Inferior parietal cortex (tissue), 1 donor: ENCODE measurements at regions not wholly inside any gene's neighbourhood (a gene's known extent, or its start where the extent isn't known, plus 50 kb on each side); places are given as distances from the start of the nearest gene placed in this dataset.
"Not testable (repeated sequence)": the region's sequence is repeated elsewhere in the genome, so short reads cannot be mapped to it uniquely, and the experiment has no call there.

Experiments used
- DNase-seq: peaks from one replicate; pipeline ENCODE4 v3.0.0-alpha.2; 2016; ENCODE audit errors: extremely low spot score

DNA sequence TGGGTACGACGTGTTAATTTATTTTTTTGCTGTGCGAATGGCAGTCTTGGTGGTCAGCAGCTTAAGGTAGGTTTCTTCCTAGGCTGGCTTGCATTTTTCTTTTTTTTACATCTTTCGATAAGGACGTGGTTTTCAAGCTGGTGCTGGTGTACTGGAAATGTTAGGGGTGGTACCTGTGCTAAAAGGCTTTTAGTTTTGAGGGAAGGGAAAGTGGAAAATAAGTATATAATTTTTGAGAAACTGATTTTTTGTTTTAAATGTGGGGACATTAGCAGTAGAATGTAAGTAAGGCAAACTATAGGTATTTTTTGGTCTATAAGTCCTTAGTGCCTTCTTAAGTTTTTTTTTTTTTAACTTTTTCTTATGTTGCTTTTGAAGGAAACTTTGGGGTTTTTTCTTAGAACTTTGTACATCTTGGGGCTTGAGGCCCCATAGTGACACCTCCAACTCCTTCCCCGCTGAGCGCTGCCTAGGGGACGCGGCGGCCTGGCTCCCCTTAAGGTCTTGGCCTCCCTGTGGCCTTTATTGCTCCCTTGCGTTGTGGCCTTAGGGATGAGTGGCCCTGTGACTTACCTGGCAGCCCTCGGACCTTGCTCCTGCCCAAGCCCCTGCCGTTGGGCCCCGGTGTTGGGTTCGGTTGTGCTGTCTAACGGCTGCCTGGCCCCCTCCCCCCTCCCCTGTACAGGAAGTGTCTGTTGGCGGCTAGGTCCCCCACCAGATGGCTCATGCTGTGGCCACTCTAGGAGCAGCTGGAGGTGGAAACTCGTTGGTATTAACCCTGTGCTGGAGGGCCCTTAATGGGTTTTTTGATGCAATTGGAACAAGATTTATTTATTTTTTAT lies 88.0 kb upstream of the RPRML start:
- peak; percentile 85 for DNase-seq

DNA sequence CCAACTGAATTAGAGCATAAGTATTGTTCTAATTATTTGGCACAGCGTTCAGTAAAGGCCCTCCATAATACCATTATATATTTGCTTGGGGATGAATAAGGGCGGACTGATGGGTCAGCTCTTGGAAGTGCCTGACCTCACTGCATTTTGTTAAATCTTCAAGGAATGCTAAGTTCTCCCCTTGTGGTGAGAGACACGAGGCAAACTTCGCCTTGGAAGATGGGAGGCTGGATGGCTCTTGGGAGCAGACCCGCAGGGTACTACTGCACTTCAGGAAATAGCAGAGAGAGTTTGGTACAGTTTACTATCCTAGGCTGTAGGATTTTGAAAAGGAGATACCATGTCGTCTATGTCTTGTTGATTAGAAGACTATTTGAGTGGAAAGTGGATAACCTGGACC lies 87.0 kb upstream of the RPRML start:
- DNase-seq = no peak

DNA sequence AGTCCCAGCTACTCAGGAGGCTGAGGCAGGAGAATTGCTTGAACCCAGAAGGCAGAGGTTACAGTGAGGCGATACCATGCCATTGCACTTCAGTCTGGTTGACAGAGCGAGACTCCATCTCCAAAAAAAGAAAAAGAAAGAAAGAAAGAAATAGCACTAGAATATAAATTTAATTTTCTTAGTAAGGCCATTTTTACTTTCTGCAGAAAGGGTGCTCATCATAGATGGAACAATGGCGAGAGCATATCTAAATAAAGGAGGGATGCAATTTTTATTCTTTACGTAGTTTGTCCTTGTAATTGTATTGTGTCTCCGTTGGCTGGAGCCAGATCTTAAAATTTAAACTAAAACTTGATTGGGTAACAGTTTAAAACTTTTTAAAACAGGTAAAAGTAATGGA lies 85.6 kb upstream of the RPRML start:
- no peak for DNase-seq

DNA sequence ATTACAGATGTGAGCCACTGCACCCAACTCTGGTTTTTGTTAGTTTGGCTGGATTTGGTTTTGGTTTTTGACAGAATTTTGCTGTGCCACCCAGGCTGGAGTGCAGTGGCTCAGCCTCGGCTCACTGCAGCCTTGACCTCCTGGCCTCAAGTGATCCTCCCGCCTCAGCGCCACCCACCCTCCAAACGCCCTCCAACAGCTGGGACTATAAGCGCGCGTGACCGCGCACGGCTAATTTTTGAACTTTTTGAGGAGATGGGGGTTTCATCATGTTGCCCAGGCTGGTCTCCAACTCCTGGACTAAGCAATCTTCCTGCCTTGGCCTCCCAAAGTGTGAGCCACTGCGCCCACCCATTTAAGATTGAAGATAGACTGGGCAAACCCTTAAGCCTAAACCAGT lies 84.4 kb upstream of the RPRML start:
- DNase-seq = no peak

DNA sequence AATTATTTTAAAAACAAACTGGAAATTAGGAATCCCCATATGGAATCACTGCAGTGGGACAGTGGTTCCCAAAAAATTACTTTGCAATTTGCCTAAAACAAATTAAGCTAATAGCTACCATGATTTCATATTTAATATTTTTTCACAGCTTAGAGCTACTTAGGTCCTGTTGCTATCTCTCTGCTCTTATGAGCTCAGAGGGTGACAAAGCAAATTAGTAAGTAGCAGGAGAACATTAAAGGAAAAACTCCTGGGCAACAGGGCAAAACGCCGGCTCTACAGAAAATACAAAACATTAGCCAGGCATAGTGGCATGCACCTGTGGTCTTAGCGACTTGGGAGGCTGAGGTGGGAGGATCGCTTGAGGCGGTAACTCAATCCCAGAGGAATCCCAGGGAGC lies 83.8 kb upstream of the RPRML start:
- DNase-seq = not testable (repeated sequence)

DNA sequence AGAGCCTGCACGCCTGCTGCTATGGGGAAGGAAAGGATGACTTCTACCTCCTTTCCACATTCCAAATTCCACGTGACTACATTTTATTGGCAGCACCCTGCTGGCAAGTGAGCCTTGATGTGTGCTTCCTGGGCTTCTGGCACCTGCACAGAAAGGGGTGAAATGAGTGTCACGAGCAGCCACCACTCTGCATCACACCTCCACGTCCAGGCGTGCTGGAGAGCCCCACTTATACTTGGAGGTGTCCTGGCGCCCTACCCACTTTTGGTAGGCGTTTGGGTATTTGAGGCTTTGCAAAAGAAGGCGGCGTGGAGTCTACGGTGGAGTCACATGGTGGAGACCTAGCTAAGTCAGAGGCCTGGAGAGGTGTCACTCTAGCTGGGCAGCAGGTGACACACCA lies 81.0 kb upstream of the RPRML start:
- not testable (repeated sequence) for DNase-seq

DNA sequence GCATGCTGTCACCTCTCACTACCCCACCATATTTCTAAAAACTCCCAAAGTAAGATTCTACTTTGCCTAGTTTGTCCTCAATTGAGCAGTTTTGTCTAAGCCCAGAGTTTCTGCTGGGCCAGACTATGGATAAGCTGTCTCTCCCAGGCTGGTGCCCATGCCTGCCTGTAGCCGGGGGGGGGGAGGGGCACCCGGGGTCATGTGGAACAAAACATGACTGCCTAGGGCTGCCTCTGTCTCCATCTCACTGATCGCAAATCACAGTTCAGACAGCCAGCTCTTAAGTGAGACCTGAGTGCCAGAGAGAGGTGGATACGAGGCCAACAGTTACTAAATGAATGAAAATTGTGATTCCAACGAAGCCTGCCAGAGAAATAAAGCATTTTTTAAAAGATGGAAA lies 78.8 kb upstream of the RPRML start:
- DNase-seq = no peak

DNA sequence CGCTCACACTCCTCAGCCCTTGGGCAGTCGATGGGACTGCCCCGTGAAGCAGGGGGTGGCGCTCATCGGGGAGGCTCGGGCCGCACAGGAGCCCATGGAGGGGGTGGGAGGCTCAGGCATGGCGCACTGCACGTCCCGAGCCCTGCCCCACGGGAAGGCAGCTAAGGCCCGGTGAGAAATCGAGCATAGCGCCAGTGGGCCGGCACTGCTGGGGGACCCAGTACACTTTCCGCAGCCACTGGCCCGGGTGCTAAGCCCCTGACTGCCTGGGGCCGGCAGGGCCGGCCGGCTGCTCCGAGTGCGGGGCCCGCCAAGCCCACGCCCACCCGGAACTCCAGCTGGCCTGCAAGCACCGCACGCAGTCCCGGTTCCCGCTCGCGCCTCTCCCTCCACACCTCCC lies 78.2 kb upstream of the RPRML start:
- DNase-seq = not testable (repeated sequence)

DNA sequence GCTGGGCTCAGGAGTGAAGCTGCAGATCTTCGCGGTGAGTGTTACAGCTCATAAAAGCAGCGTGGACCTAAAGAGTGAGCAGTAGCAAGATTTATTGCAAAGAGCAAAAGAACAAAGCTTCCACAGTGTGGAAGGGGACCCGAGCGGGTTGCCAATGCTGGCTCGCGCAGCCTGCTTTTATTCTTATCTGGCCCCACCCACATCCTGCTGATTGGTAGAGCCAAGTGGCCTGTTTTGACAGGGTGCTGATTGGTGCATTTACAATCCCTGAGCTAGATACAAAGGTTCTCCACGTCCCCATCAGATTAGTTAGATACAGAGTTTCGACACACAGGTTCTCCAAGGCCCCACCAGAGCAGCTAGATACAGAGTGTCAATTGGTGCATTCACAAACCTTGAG lies 77.6 kb upstream of the RPRML start:
- DNase-seq = not testable (repeated sequence)
